ENCODE measurements at regions not wholly inside any gene's neighbourhood (a gene's known extent, or its start where the extent isn't known, plus 50 kb on each side); places are given as distances from the start of the nearest gene placed in this dataset.

DNA sequence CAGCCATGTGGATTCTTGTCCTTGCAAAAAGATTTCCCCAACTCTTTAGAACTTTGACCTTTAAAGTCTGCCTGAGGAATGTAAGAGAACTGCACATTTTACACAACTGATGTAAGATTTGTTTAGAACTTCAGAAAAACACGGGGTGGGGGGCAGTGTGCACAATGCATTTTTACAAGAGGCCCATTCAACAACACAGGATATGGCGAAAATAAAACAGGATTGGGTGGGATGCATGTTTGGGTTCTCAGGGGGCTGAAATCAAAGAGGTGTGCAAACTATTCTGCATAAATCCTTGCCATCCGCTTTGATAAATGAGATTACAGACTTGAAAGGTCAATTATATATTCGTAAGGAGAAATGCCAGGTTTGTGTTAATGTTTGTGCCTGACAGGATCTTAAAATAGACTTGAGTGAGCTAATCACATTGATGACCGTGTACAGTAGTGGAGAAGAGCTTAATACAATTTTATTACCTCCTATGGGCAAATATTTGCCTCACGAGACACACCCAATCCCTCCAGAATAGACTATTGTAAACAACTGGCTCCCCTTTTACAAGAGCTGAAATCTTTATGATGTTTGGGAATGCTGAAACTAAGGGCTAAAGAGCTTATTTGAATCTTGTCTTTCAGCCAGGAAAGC, 184.1 kb upstream of the LEF1 start:
- no peak for TF ChIP-seq CTCF (IDR thresholded peaks at IDR 0.05; ENCODE audit: low read depth, low read length, missing control alignments)
- H3K4me3 ChIP-seq (replicated peaks; ENCODE audit: low read depth, low read length) = no peak overlapping the region
- no peak for DNase-seq (ENCODE audit: extremely low read depth, low read depth)

GRCh38 chr4:108351791-108352190, 183.1 kb upstream of the LEF1 start:
- H3K4me3 ChIP-seq (replicated peaks; ENCODE audit: low read depth, low read length) = no peak overlapping the region
- DNase-seq (ENCODE audit: extremely low read depth, low read depth) = no peak
- TF ChIP-seq CTCF (IDR thresholded peaks at IDR 0.05; ENCODE audit: low read depth, low read length, missing control alignments) = no peak

GRCh38 chr4:108350332-108350731, 181.6 kb upstream of the LEF1 start:
- no peak for TF ChIP-seq CTCF (IDR thresholded peaks at IDR 0.05; ENCODE audit: low read depth, low read length, missing control alignments)
- DNase-seq (ENCODE audit: extremely low read depth, low read depth) = no peak
- H3K4me3 ChIP-seq (replicated peaks; ENCODE audit: low read depth, low read length) = no peak overlapping the region

GRCh38 chr4:108346818-108347210, 178.1 kb upstream of the LEF1 start:
- no peak for DNase-seq (ENCODE audit: extremely low read depth, low read depth)
- H3K4me3 ChIP-seq (replicated peaks; ENCODE audit: low read depth, low read length) = no peak overlapping the region
- no peak for TF ChIP-seq CTCF (IDR thresholded peaks at IDR 0.05; ENCODE audit: low read depth, low read length, missing control alignments)

DNA sequence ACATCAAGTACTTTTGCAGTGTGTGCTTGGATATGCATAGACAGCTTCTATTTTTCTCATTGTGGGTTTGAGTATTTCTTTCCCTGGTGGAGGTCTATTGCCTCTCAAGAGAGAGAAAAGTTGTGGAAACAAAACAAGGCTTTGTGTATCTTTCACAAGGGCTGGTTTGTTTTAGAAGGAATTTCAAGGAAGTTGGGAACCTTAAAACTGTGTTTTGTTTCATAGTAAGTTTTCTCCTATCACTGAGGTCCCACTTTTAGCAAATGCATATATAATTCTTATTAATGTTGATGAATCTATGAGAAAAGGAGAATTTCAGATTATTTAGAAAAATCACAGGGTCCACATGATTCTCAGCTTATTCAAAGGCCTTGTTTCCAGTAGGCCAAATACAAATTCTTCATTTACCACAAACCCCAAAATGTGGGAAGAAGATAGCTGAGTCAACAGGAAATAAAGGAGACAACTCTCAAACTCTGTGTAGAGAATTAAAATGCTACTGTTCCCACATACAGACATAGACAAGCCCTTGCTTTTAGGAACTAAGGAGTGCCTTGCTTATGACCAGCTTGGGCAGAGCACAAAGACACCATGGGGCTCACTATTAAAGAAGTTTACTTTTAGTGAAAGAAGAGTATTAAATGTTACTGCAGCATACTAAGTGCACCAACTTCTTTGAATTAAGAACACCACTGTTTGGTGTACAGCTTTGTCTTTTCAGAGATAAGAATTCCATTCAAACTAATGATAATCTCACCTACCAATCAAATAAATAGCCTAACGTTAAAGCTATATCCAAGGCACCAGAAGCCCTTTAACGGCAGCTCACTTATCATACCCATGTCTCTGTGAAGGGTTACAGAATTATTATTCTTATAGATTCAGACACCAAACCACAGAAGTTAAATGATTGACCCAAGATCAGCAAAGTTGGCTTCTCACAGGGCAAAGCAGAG, 177.4 kb upstream of the LEF1 start:
- no peak for TF ChIP-seq CTCF (IDR thresholded peaks at IDR 0.05; ENCODE audit: low read depth, low read length, missing control alignments)
- no peak overlapping the region for H3K4me3 ChIP-seq (replicated peaks; ENCODE audit: low read depth, low read length)

GRCh38 chr4:108342325-108342970, 173.7 kb upstream of the LEF1 start:
- no peak for TF ChIP-seq CTCF (IDR thresholded peaks at IDR 0.05; ENCODE audit: low read depth, low read length, missing control alignments)
- no peak for DNase-seq (ENCODE audit: extremely low read depth, low read depth)
- H3K4me3 ChIP-seq (replicated peaks; ENCODE audit: low read depth, low read length) = no peak overlapping the region

More for the DNA sequence above, 177.4 kb upstream of the LEF1 start:
- no peak for DNase-seq (ENCODE audit: extremely low read depth, low read depth)
